Fibroblast of peridontal ligament (primary cell): ENCODE measurements at regions not wholly inside any gene's neighbourhood (a gene's known extent, or its start where the extent isn't known, plus 50 kb on each side); places are given as distances from the start of the nearest gene placed in this dataset.
A peak's percentile ranks its signal among the peaks of the same experiment; 100 is the strongest.
"Not testable (repeated sequence)": the region's sequence is repeated elsewhere in the genome, so short reads cannot be mapped to it uniquely, and the experiment has no call there.

Source experiments
- DNase-seq: peaks from one replicate; pipeline ENCODE4 v3.0.0-alpha.2; 2010; ENCODE audit errors: extremely low read depth

DNA sequence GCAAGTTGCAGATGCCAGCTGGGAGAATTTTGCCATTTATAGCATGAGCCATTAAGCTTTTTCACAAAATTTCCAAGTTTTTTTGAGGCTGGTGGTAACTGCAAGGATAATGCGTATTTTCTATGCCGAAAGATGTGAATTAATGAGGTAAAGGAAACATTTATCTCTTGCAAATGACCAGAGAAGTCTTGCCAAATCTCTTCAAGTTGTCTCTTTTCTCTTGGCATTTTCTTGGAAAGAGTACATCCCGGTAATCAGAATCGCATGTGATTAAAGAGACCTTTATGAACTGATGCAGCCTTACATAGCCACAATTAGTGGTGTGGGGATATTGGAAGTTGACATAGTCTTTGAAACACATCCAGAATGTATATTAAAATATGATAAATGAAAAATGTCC, 136.5 kb upstream of the MMADHC start:
- no peak for DNase-seq

GRCh38 chr2:149720615-149721014, 133.0 kb upstream of the MMADHC start:
- DNase-seq: peak; percentile 51

DNA sequence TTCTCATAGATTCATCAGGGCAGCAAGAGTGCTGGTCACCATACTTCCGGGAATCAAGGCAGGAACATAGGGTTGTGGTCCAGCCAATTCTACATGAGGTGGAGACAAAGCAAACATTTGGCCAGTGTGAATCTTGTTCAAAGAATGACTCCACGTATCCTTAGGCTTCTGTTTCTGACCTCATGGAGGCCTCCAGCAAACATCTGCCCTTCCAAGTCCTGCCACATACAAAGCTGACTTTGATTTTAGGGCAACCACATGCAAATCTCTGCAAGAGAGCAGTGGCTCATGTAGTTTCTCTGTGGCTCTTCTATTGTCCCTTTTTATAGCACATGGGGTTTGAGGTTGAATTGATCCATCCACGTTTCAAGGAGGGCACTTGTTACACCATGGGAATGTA, 132.1 kb upstream of the MMADHC start:
- DNase-seq: no peak

GRCh38 chr2:149716687-149717086, 129.1 kb upstream of the MMADHC start:
- DNase-seq: no peak

DNA sequence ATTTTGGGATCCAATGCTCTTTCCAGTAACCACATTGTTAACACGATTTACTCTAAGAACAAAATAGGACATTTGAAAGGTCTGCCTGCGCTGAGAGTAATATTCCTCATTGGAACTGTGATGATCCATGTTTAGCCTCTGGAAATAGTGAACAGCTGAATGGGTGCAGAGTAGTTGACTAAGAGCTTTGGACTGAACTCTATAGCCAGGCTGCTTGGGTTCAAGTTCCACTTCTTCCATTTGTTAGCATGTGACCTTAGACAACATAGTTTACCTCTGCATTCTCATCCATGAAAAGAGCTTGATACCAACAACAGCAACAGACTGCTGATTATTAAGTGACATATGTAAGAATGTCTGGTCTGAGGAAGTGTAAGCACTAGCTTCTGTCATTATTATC, 128.3 kb upstream of the MMADHC start:
- DNase-seq: no peak

- DNase-seq: peak; percentile 58
Measured at GRCh38 chr2:149715005-149715592, 127.5 kb upstream of the MMADHC start.

GRCh38 chr2:149709496-149710263, 122.1 kb upstream of the MMADHC start:
- DNase-seq: no peak

GRCh38 chr2:149703281-149703680, 115.7 kb upstream of the MMADHC start:
- DNase-seq: no peak

DNA sequence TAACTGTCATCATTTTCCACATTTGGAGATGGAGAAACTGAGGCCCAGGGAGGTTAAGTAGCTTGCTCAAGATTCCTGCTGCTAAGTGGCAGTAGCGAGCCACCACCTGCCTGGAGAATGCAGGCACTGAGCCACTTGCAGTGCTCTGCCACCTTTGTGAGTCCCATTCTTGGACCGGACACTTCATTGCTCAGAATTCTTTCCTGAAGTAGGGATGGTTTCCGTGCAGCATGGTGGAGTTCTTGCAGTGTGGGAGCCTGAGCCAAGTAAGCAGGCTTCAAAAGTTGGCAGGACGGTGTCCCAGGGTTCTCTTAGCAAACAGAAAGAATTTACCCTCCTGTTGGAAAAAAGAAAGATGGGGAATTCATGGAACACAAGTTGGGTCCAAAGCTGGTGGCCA, 115.0 kb upstream of the MMADHC start:
- no peak for DNase-seq

DNA sequence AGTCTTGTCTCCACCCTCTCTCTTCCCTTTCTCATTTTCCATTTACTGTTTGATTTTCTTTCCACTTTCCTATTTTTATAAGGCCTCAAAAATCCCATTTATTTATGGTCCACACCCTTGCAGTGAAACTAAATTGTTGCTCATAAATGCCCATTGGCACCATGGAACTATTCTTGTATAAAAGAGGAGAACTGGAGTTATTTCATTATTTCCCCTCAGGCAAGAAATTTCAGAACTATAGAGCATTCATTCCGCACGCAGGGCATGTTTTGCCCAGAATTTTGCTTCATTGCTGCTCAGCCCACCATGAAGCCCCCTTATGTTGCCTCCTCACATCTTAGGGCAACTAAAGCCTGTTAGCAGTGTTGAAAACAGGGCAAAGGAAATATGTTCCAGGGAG, 113.7 kb upstream of the MMADHC start:
- no peak for DNase-seq

DNA sequence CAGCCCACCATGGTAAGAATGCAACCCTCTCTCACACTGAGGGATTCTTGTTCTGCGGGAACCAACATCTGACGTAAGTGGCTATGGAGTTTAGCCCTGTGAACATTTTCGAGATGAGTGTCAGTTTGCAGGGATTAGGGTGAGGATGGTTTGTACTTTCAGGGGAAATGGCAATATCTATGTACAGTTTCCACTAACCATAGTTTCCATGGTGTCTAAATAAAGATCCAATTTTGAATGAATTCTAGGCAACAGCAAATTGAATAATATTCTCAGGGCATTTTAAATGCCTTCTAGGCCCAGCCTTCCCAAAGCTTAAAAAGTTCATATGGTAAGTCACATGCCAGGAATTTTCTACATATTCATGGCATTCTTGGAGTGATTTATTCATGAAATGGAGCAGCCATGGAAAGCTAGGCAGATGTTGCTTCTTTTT, 105.4 kb upstream of the MMADHC start:
- peak; percentile 71 for DNase-seq

DNA sequence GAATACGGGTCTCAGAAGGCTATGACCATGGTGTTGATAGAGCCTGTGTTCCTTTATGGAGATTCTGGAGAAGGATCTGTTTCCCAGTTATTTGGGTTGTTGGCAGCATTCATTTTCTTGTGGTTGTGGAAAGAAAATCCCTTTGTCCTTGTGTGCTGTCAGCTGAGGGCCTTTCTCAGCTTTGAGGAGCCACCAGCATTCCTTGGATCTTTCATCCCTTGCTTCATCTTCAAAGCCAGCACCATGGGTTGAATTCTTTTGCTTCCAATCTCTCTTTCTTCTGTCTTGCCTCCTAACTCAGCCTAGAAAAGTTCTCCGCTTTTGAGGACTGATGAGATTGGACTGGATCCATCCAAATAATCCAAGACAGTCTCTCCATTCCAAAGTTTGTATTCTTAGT, 103.2 kb upstream of the MMADHC start:
- DNase-seq: peak; percentile 26

GRCh38 chr2:149687052-149687427, 99.5 kb upstream of the MMADHC start:
- no peak for DNase-seq

- peak; percentile 19 for DNase-seq
Measured at GRCh38 chr2:149686136-149687051, 98.8 kb upstream of the MMADHC start.

- DNase-seq: not testable (repeated sequence)
Measured at GRCh38 chr2:149685401-149685800, 97.8 kb upstream of the MMADHC start.

DNA sequence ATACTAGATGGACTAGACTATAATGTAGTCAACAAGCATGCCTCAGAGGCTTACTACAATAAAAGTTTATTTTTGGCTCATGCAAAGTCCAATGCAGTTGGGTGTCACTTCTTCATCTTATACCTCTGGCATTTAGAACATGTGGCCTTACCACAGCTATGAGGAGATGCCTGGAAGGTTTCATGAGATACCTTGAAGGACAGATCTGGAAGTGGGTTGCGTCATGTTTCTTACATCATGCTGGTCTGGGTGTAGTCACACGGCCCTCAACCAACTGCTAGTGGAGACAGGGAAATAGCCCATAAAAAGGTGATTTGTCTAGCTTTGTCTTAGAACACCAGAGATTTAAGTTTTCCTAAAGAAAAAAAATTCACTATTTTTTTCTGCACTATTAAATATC, 91.7 kb upstream of the MMADHC start:
- peak; percentile 18 for DNase-seq

DNA sequence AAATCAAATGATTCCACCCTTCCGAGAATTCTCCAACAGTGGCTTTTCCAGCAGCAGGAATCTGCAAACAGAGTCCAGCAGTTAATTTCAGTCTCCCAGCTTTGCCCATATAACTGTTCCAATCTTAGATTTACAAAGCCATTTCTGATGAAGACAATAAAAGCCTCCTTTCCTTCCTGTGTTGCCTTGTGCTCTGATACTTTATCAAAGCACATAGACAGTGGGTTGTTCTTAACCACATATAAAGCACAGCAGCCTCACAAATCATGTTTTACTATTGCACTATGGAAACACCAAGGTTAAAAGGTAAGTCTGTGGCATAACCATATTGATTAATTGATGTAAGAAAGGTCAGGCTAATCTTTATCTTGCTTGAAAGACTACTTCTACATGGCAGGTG, 89.8 kb upstream of the MMADHC start:
- no peak for DNase-seq

DNA sequence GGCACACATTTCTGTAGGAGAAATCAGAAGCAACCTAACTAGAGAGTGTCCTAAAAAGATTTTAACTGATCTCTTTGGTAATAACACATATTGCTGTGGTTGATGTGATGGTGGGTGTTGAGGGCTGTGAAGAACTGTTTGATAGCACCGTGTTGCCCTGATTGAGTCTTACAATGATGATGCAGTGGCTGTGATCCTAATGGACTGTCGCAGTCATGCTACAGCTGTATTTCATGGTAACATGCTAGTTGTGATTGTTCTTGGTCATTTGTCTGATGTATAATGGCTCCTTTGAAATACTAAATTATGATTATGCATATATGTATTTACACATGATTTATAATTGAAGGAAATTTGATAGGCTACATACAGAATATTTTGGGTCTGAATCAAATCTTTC, 82.5 kb upstream of the MMADHC start:
- DNase-seq: no peak

DNA sequence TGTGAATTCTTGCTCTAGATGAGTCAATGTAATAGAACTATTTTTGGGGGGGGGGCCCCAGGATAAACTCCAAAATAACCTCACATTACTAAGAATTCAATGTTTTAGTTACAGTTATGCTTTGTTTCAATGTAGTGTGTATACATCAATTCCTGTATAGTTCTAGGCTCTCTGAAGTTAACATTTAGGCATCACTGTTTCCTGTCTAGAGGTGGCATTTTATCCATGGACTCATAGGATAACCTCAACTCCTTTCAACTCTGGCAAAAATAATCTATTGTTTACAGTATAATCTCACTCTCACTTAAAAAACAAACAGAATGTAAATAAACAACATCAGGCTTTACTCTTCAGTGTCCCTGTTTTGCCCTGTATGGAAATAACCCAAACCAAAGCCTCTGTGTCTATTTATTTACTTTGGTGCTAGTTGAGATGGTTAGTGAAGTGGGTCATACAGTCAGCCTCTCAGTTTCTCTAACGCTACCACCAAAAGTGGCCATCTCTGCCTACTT, 79.3 kb upstream of the MMADHC start:
- no peak for DNase-seq

GRCh38 chr2:149664896-149665295, 77.3 kb upstream of the MMADHC start:
- DNase-seq: no peak

GRCh38 chr2:149662556-149662955, 75.0 kb upstream of the MMADHC start:
- no peak for DNase-seq

GRCh38 chr2:149661844-149662243, 74.3 kb upstream of the MMADHC start:
- DNase-seq: peak; percentile 64
